Prostate gland (tissue), 2 donors: ENCODE measurements at regions not wholly inside any gene's neighbourhood (a gene's known extent, or its start where the extent isn't known, plus 50 kb on each side); places are given as distances from the start of the nearest gene placed in this dataset.
"Not testable (repeated sequence)": the region's sequence is repeated elsewhere in the genome, so short reads cannot be mapped to it uniquely, and the experiment has no call there.

Experiments used
- DNase-seq: peaks from one replicate; pipeline ENCODE4 v3.0.0-alpha.2; 2019; ENCODE audit warnings: low spot score
- H3K27ac ChIP-seq, 2 donors: fragments of 200-600 bp; sonication (generic); 2 replicates each; pipeline ENCODE4 v1.5.1; 2017 to 2019
- H3K27me3 ChIP-seq: fragments of 200-600 bp; sonication (generic); replicated peaks from 2 replicates; pipeline ENCODE4 v1.5.1; 2019; ENCODE audit not compliant: insufficient read depth
- H3K36me3 ChIP-seq, 2 donors: fragments of 200-600 bp; sonication (generic); 1 replicate in 1 of 2; 2 replicates in 1 of 2; pipeline versions ENCODE4 v1.5.1 to v1.8.1; 2017 to 2019
- H3K4me1 ChIP-seq: fragments of 200-600 bp; sonication (generic); replicated peaks from 2 replicates; pipeline ENCODE4 v1.5.1; 2019
- H3K4me3 ChIP-seq, 2 donors: fragments of 200-600 bp; sonication (generic); 2 replicates each; pipeline ENCODE4 v1.5.1; 2017 to 2019
- H3K9me3 ChIP-seq: fragments of 200-600 bp; sonication (generic); 2 replicates; pipeline ENCODE4 v1.5.1; 2017
- CTCF ChIP-seq, 4 experiments: fragments of 200-600 bp in 2 of 4; fragments of 450-650 bp in 2 of 4; sonication (generic) in 2 of 4; IDR thresholded peaks; 1 replicate in 3 of 4; 2 replicates in 1 of 4; pipeline ENCODE4 v1.5.1; 2016 to 2019; ENCODE audit warnings: antibody characterized with exemption in 4 of 4, mild to moderate bottlenecking in 2 of 4, moderate library complexity in 2 of 4
- POLR2A ChIP-seq: fragments of 450-650 bp; IDR thresholded peaks from one replicate; pipeline ENCODE4 v1.6.1; 2016; ENCODE audit warnings: antibody characterized with exemption, mild to moderate bottlenecking
- POLR2AphosphoS5 ChIP-seq: sonication (generic); formaldehyde crosslinking; IDR thresholded peaks from one replicate; pipeline ENCODE4 v1.6.1; 2017; ENCODE audit warnings: antibody characterized with exemption
- WGBS: methylation state at CpG from one replicate; pipeline ENCODE4 v1.1.5; 2018; 5-methylcytosine and 5-hydroxymethylcytosine counted together
- intact Hi-C: fragments of 100-400 bp; cut with DNase I; formaldehyde crosslinking; loops from one replicate; pipeline ENCODE4 v1.14.2; 2022

GRCh38 chr5:91787718-91788117 lies 404.6 kb upstream of the ARRDC3 start:
- no peaks in the 10 kb centered on the region for H3K36me3 ChIP-seq
- no peaks in the 10 kb centered on the region for H3K9me3 ChIP-seq
- TF ChIP-seq CTCF (IDR thresholded peaks at IDR 0.05) (no peak), POLR2AphosphoS5 (peak; percentile 65)
- no peaks in the 10 kb centered on the region for H3K27me3 ChIP-seq
- WGBS = 3% methylated on average over 1 of the region's 1 CpG
- H3K27ac ChIP-seq = no peak overlapping the region
- no peaks in the 10 kb centered on the region for H3K4me1 ChIP-seq
- DNase-seq = no peak
- intact Hi-C loops = no loop called here
- H3K4me3 ChIP-seq = no peak overlapping the region

GRCh38 chr5:91777671-91778070 lies 394.6 kb upstream of the ARRDC3 start:
- intact Hi-C loops = no loop called here
- H3K4me3 ChIP-seq = no peak overlapping the region
- 71% methylated on average over 2 of the region's 2 CpGs for WGBS
- DNase-seq = no peak
- H3K36me3 ChIP-seq = no peaks in the 10 kb centered on the region
- no peaks in the 10 kb centered on the region for H3K9me3 ChIP-seq
- no peak overlapping the region for H3K27ac ChIP-seq
- no peaks in the 10 kb centered on the region for H3K27me3 ChIP-seq
- TF ChIP-seq POLR2AphosphoS5 (no peak), POLR2A (no peak), CTCF (IDR thresholded peaks at IDR 0.05) (no peak)
- H3K4me1 ChIP-seq = no peaks in the 10 kb centered on the region

DNA sequence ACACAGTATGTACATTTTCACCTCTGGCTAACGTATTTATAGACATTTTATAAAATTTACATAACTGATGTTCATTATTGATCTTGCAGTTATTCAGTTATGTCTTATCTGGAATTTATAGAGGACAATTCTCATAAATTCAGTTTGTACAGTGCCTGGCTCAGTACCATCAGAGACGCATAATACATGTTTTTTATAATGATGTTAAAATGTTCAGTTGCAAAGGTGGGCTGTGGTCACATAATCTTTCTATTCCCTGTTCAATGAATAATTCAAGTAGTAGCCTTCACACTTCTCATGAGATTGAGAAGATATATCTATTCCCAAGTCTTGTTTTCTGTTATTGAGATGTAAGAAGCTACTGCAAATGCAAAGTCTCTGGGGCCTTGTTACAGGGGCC lies 393.1 kb upstream of the ARRDC3 start:
- DNase-seq = no peak
- TF ChIP-seq POLR2AphosphoS5 (no peak), POLR2A (no peak), CTCF (IDR thresholded peaks at IDR 0.05) (no peak)
- Histone ChIP-seq H3K36me3 (no peaks in the 10 kb centered on the region), H3K4me3 (no peak overlapping the region), H3K9me3 (no peaks in the 10 kb centered on the region), H3K4me1 (no peaks in the 10 kb centered on the region), H3K27ac (no peak overlapping the region), H3K27me3 (no peaks in the 10 kb centered on the region)
- WGBS = 43% methylated on average over 2 of the region's 2 CpGs
- intact Hi-C loops = no loop called here

DNA sequence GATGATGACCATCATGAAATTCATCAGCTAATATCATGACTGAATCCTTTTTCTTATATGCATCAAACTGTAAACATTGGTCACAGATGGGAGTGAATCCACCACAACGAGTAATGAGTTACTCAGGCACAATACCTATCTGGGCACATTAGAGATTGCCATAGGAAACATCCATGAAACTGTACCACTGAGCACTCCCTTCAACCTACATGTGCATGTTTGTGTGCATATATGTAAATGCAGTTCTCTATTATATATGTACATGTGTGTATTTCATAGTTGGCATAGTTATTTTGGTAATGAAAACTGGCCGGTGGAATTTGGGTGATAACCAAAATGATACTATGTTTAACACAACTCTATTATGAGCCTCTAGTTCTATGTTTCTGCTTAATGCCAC lies 387.3 kb upstream of the ARRDC3 start:
- no peak for TF ChIP-seq POLR2AphosphoS5
- no peak for TF ChIP-seq CTCF (IDR thresholded peaks at IDR 0.05)
- TF ChIP-seq POLR2A = no peak
- no peak for DNase-seq
- Histone ChIP-seq H3K9me3 (no peaks in the 10 kb centered on the region), H3K36me3 (no peaks in the 10 kb centered on the region), H3K27me3 (no peaks in the 10 kb centered on the region), H3K4me1 (no peaks in the 10 kb centered on the region), H3K27ac (no peak overlapping the region), H3K4me3 (no peak overlapping the region)
- intact Hi-C loops = no loop called here
- 80% methylated on average over 2 of the region's 2 CpGs for WGBS

DNA sequence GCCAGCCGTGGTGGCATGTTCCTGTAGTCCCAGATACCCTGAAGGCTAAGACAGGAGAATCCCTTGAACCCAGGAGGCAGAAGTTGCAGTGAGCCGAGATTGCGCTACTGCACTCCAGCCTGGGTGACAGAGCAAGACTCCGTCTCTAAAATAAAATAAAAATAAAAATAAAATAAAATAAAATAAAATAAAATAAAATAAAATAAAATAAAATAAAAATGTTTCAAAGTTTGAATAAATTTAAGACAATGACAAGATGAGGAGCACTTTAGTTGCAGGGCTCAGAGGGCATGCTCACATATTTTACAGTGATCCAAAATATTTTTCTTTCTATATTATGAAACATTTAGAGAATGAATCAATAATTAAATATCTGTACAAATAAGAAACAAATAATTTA lies 374.3 kb upstream of the ARRDC3 start:
- DNase-seq, H3K4me1 ChIP-seq, H3K9me3 ChIP-seq, H3K27ac ChIP-seq, H3K27me3 ChIP-seq, H3K36me3 ChIP-seq, H3K4me3 ChIP-seq, intact Hi-C loops: not testable (repeated sequence)
- WGBS = 94% methylated on average over 4 of the region's 4 CpGs
